Astrocyte of the hippocampus (primary cell): ENCODE measurements at regions not wholly inside any gene's neighbourhood (a gene's known extent, or its start where the extent isn't known, plus 50 kb on each side); places are given as distances from the start of the nearest gene placed in this dataset.

Experiments
- DNase-seq: peaks from one replicate; pipeline ENCODE4 v3.0.0; 2011; ENCODE audit warnings: low read depth, low spot score

- no peak for DNase-seq
Observed at GRCh38 chr6:146903451-146903850, 300.8 kb upstream of the STXBP5 start.

- no peak for DNase-seq
Observed at GRCh38 chr6:146904596-146904995, 299.6 kb upstream of the STXBP5 start.

GRCh38 chr6:146905181-146905704, 299.0 kb upstream of the STXBP5 start:
- DNase-seq: peak; percentile 89

GRCh38 chr6:146908786-146909185, 295.4 kb upstream of the STXBP5 start:
- DNase-seq: no peak

- no peak for DNase-seq
Observed at GRCh38 chr6:146909376-146909775, 294.8 kb upstream of the STXBP5 start.

GRCh38 chr6:146909886-146910285, 294.3 kb upstream of the STXBP5 start:
- peak; percentile 67 for DNase-seq

GRCh38 chr6:146910611-146911010, 293.6 kb upstream of the STXBP5 start:
- no peak for DNase-seq

- no peak for DNase-seq
Observed at GRCh38 chr6:146911635-146912215, 292.5 kb upstream of the STXBP5 start.

GRCh38 chr6:146912730-146913685, 291.2 kb upstream of the STXBP5 start:
- peak; percentile 32 for DNase-seq

- DNase-seq: peak; percentile 99
Observed at GRCh38 chr6:146913842-146914488, 290.3 kb upstream of the STXBP5 start.

GRCh38 chr6:146914489-146915483, 289.4 kb upstream of the STXBP5 start:
- DNase-seq: peak; percentile 95

GRCh38 chr6:146915671-146916127, 288.5 kb upstream of the STXBP5 start:
- DNase-seq: peak; percentile 26

- no peak for DNase-seq
Observed at GRCh38 chr6:146916435-146917025, 287.7 kb upstream of the STXBP5 start.

- no peak for DNase-seq
Observed at GRCh38 chr6:146917182-146917581, 287.0 kb upstream of the STXBP5 start.

GRCh38 chr6:146917979-146918378, 286.2 kb upstream of the STXBP5 start:
- no peak for DNase-seq

- no peak for DNase-seq
Observed at GRCh38 chr6:146919017-146919416, 285.2 kb upstream of the STXBP5 start.

GRCh38 chr6:146923205-146923833, 280.9 kb upstream of the STXBP5 start:
- DNase-seq: no peak

- DNase-seq: no peak
Observed at GRCh38 chr6:146925846-146926245, 278.4 kb upstream of the STXBP5 start.

GRCh38 chr6:146928503-146928902, 275.7 kb upstream of the STXBP5 start:
- no peak for DNase-seq

- DNase-seq: no peak
Observed at GRCh38 chr6:146931214-146931613, 273.0 kb upstream of the STXBP5 start.
